ENCODE measurements at regions not wholly inside any gene's neighbourhood (a gene's known extent, or its start where the extent isn't known, plus 50 kb on each side); places are given as distances from the start of the nearest gene placed in this dataset.
"Not testable (repeated sequence)": the region's sequence is repeated elsewhere in the genome, so short reads cannot be mapped to it uniquely, and the experiment has no call there.

DNA sequence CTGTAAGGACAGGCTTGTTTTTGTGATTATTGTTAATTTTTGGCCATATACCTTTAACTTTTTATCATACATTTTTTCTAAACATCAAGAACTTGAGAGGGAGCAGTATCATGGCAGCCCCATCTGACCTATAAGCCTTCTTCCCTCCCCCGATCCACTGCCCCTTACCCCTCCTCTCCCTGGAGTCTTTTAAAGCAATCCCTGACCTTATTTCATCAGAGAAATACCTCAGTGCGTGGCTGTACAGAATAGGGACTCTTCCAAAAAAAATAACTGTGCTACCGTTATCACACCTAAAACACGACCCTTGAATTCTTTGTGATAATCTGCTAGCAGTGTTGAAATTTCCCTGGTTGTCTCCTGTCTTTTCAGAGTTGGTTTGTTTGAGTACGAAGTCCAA lies 4448.7 kb upstream of the TPTE start:
- H3K27ac ChIP-seq; H3K27me3 ChIP-seq; H3K4me1 ChIP-seq; H3K36me3 ChIP-seq; DNase-seq; intact Hi-C loops (cut with DNase I); H3K4me3 ChIP-seq (replicated peaks in 1 of 3); H3K9me3 ChIP-seq: not testable (repeated sequence)
- no CpG with 5 or more reads among the region's 5 CpGs for WGBS, 2 donors

DNA sequence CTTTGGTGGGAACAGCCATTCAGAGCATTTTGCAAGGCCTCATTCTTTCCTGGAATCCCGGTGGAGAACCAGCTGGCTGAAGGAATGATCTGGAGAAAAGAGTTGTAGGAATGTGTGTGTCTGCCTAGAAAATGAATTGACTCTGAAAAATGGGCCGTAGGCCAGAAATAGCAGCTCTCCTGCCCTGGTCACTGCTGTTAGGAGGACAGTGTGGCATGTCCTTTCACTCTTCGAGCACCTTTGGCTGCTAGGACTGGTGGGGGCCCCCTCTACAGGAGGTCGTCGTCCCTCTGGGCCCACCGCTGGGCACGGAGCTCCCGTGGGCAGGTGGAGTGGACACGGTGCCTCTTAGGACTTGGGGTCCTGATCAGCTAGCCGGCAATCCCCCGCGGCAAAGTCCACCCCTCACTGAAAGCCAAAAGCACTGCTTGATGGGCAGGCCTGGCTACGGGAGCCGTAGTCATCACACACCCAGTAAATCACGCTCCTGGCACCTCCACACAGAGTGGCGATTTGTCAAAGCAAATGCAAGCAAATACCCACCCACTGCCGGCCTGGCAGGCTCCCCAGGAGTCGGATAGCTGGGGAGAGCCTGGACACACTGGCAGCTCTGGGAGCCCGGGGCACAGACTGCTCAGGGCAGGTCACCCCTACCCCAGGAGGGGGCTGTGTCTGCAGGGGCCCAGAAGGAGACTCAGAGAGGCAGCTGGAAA lies 4447.2 kb upstream of the TPTE start:
- H3K9me3 ChIP-seq; H3K36me3 ChIP-seq; H3K4me1 ChIP-seq; DNase-seq; H3K27me3 ChIP-seq; H3K27ac ChIP-seq; intact Hi-C loops (cut with DNase I); H3K4me3 ChIP-seq (replicated peaks in 1 of 3): not testable (repeated sequence)
- WGBS, 2 donors, result no CpG with 5 or more reads among the region's 19 CpGs

DNA sequence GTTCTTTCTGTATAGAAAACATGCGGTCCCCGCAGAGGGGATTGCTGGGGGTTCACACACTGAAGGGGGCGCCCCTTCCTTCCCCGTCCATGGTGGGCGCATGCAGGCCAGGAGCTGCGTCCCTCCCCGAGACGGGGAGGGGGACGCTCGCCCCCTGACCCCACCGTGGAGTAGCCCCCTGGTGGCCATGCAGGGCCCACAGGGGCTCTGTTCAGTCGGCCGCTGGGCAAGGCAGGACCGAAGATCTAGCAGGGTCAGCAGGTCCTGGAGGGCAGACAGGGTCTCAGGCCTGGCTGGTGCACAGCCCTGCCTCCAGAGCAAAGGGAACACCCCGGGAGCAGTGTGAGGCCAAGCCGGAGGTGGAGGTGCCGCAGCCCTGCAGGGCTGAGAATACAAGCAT lies 4446.4 kb upstream of the TPTE start:
- H3K27ac ChIP-seq; H3K36me3 ChIP-seq; H3K4me3 ChIP-seq (replicated peaks in 1 of 3); H3K4me1 ChIP-seq; DNase-seq; H3K27me3 ChIP-seq; intact Hi-C loops (cut with DNase I); H3K9me3 ChIP-seq: not testable (repeated sequence)
- no CpG with 5 or more reads among the region's 17 CpGs for WGBS, 2 donors

DNA sequence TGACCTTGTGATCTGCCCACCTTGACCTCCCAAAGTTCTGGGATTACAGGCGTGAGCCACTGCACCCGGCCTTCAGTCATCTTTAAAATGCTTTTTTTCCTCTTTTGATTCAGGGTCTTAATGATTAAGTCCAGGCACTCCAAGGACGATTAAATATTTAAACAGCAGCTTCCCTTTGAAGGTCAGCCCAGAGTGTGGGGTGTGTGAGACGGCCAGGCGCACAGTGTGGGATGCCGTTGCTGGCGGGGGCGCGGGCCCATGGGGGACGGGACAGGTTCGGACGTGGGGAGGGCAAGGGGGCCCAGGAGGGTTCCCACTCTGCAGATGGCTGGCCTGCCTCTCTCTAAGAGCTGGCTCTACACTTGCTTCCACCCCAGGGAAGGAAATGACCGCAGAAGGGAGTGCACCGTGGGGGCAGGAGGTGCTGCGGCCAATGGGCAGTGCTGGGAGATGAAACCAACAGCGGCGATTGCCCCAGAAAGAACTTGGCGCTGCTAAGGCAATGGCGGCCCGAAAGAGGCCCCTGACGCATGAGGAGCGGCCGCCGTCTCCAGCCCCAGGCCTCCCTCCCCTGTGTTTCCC lies 4445.7 kb upstream of the TPTE start:
- no CpG with 5 or more reads among the region's 24 CpGs for WGBS, 2 donors
- H3K9me3 ChIP-seq; H3K27me3 ChIP-seq; intact Hi-C loops (cut with DNase I); H3K4me3 ChIP-seq (replicated peaks in 1 of 3); DNase-seq; H3K36me3 ChIP-seq; H3K27ac ChIP-seq; H3K4me1 ChIP-seq: not testable (repeated sequence)

DNA sequence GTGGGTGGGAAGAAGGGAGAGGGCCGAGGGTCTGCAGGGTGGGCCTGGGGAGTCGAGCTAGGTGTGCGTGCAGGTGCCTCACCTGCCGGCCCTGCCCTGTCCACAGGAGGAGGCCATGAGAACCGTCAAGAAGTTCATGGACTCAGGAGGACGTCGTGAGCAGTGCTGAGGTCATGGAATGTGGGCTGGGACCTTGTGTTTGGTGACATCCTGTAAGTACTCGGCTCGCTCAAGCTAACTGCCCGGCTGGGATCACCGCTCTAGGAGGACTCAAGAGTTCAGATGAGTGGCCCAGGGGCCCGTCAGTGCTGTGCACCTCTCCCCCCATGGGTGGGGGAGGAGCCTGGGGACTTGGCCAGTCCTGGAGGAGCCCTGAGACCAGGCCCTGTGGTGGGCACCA lies 4444.0 kb upstream of the TPTE start:
- not testable (repeated sequence) for H3K4me3 ChIP-seq (replicated peaks in 1 of 3)

DNA sequence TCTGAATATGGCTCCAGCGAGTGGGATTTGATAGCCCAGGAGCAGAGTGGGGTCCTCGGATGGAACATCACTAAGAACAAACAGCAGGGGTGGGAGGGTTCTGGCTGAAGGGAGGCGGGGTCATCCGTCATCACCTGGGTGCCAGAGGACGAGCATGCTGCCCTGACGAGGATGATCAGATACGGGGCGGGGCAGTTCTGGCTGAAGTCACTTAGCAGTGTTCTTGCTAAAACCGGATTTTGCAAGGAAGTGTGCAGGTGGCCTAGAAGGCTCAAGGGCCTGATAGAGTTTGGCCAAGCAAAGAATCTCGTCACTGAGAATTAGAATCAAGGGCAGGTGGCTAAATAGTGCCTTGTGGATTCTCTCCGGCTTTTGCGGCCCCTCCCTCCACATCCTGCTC lies 4442.5 kb upstream of the TPTE start:
- H3K4me3 ChIP-seq (replicated peaks in 1 of 3); H3K27me3 ChIP-seq; H3K4me1 ChIP-seq; H3K27ac ChIP-seq; DNase-seq; H3K9me3 ChIP-seq; intact Hi-C loops (cut with DNase I); H3K36me3 ChIP-seq: not testable (repeated sequence)
- 62% methylated on average over 5 of the region's 12 CpGs; no CpG with 5 or more reads in 1 of the 2 donors for WGBS, 2 donors

More for the DNA sequence above, 4444.0 kb upstream of the TPTE start:
- H3K27ac ChIP-seq; DNase-seq; H3K27me3 ChIP-seq; H3K36me3 ChIP-seq; H3K9me3 ChIP-seq; intact Hi-C loops (cut with DNase I); H3K4me1 ChIP-seq: not testable (repeated sequence)
- no CpG with 5 or more reads among the region's 12 CpGs for WGBS, 2 donors

DNA sequence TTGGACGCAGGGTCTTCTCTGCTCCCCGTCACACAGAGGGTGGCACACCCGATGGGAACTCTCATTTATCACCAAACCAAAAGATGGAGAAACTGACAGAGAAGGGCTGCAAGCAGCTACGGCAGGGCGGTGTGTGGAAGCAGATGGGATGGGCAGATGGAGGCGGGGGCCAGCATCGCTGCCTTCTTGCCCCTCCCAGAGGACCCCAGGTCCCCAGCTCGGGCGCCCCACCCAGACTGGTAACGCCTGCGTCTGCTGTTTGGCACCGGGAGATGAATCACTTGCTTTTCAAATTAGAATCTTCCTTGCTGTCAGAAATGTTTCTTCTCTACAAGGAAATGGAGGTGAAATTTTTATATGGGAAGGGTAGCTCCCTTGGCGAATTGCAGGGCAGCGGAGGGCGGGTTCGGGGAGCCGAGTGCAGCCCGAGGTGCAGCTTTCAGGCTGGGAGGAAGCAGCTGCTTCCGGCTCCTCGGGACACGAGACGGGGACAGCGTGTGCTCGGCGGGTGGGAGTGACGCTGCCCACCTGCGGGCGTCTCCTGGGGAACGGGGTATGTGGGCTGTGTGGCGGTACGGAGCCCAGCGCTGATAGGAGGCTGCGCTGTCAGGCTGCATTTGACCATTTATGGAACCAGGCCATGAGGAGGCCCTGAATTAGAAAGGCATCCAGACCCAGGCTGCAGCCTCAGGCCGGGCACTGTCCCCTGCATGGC lies 4440.3 kb upstream of the TPTE start:
- H3K4me1 ChIP-seq; H3K4me3 ChIP-seq (replicated peaks in 1 of 3); H3K27me3 ChIP-seq; DNase-seq; H3K36me3 ChIP-seq; intact Hi-C loops (cut with DNase I); H3K27ac ChIP-seq; H3K9me3 ChIP-seq: not testable (repeated sequence)
- no CpG with 5 or more reads among the region's 34 CpGs for whole genome bisulfite sequencing, 2 donors

DNA sequence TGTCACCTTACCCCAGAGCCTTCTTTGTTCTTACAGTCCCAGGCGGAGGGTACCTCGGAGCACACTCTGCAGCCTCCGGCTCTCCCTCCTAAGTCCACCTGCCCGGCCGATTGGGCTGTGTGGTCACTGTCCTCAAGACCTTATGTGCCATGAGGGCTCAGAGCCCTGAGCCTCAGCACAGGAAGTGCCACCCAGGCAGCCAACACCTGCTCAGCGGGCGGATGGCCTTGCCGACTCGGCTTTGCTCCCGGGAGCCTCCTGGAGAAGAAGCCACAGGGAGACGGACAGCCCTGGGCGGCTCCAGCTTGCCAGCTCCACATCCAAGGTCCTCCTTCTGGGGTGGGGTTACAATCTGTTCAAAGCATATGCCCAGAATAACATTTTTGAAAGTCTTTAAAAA lies 4439.2 kb upstream of the TPTE start:
- H3K4me1 ChIP-seq; DNase-seq; H3K27ac ChIP-seq; H3K36me3 ChIP-seq; H3K9me3 ChIP-seq; H3K27me3 ChIP-seq; H3K4me3 ChIP-seq (replicated peaks in 1 of 3); intact Hi-C loops (cut with DNase I): not testable (repeated sequence)
- WGBS, 2 donors, result no CpG with 5 or more reads among the region's 12 CpGs

DNA sequence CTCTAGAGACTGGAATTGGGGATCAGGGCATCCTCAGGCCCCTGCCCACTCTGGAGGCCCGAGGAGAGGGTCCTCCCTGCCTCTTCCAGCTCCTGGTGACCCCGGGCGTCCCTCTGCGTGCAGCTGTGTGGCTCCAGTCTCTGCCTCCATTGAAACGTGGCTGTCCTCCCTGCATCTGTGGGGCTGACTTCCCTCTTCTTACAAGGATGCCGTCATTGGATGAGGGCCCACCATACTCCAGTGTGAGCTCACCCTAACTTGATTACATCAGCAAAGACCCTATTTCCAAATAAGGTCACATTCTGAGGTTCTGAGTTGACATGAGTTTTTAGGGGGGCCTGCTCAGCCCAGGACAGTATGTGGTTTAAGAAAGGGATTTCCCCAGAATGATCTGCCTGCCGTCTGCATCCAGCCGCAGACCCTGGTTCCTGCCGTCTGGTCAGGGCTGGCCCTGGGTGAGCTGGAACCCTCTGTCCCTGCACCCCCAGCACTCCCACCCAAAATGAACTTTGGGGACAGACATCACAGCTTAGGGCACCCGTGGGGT lies 4437.7 kb upstream of the TPTE start:
- intact Hi-C loops (cut with DNase I); H3K27ac ChIP-seq; H3K36me3 ChIP-seq; H3K4me1 ChIP-seq; DNase-seq; H3K9me3 ChIP-seq; H3K27me3 ChIP-seq; H3K4me3 ChIP-seq (replicated peaks in 1 of 3): not testable (repeated sequence)
- no CpG with 5 or more reads among the region's 10 CpGs for WGBS, 2 donors

DNA sequence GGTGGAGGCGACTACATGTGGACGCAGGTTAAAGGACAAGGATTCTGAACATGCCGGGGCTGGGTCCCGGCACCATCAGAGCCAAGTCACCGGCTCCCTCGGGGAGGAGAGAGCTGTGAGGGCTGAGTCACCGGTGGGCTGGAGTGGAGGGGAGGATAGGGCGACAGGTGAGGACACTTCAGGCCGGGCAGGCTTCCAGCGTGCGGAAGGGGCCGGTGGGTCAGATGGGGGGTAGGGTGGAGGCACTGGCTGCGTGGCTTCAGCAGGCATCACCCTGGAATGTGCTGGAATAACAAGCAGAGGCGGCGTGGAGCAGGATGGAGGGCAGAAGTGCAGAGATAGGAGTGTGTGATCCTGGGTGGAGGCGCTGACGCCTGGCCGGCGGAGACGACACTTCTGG lies 4435.3 kb upstream of the TPTE start:
- intact Hi-C loops (cut with DNase I); DNase-seq; H3K9me3 ChIP-seq; H3K27me3 ChIP-seq; H3K36me3 ChIP-seq; H3K4me3 ChIP-seq (replicated peaks in 1 of 3); H3K4me1 ChIP-seq; H3K27ac ChIP-seq: not testable (repeated sequence)
- 60% methylated on average over 3 of the region's 20 CpGs; no CpG with 5 or more reads in 1 of the 2 donors for WGBS, 2 donors

DNA sequence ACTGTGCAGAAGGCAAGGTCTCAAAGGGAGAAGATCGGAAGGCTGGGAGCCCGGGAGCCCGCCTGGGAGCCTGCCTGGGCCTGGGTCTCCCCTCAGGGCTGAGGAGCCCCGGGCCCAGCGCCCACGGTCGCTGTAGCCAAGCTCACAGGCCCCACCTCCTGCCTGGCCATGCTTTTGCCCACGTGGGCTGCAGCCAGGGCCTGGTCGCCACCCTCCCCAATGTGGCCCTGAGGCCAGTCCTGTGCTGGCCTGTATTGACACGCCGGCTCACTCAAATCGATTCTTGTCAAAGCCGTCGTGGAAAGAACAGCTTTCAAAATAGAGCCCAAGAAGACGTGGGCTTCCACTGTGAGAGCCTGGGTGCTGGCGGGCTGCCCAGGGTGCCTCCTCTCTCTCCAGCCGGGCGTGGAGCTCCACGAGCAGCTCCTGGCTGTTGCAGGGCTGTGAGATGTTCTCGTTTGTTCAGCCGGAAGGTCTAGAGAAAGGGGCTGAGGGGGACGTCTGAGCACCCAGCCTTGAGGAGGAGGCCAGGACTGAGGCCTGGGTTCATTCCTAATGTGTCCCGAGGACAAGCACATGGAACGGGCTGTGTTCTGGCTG lies 4433.7 kb upstream of the TPTE start:
- H3K27ac ChIP-seq; intact Hi-C loops (cut with DNase I); H3K4me3 ChIP-seq (replicated peaks in 1 of 3); H3K4me1 ChIP-seq; H3K27me3 ChIP-seq; DNase-seq; H3K36me3 ChIP-seq; H3K9me3 ChIP-seq: not testable (repeated sequence)
- WGBS, 2 donors, result no CpG with 5 or more reads among the region's 24 CpGs

DNA sequence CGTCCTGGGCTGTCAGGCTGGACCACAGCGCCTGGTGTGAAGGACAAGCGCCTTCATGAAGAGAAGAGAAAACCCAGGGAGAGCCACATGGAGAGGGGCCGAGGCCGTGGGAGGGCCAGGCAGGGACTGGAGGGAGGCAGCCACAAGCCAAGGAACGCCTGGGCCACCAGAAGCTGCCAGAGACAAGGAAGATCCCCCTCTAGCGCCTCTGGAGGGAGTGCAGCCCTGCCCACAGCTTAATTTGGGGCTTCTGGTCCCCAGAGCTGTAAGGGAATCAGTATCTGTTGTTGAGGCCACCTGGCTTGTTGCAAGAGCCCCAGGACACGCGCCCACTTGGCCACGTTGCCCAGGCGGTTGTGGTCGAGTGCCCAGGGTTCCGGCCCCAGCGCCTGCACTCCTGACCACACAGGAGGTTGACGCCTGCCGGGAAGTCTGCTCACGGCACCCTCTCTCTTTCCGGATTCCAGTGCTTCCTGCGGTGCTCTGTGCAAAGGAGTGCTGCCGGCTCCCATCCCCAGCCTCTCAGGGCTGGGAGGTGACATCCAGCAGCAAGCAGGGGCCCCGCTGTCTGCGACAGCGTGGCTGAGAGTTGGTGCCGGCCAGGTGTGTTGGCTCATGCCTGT lies 4431.0 kb upstream of the TPTE start:
- intact Hi-C loops (cut with DNase I); H3K4me1 ChIP-seq; H3K36me3 ChIP-seq; H3K27ac ChIP-seq; DNase-seq; H3K9me3 ChIP-seq; H3K4me3 ChIP-seq (replicated peaks in 1 of 3); H3K27me3 ChIP-seq: not testable (repeated sequence)
- WGBS, 2 donors, result no CpG with 5 or more reads among the region's 24 CpGs

All from thyroid gland (tissue), 4 donors.